SW480 (cell line): ENCODE measurements at regions not wholly inside any gene's neighbourhood (a gene's known extent, or its start where the extent isn't known, plus 50 kb on each side); places are given as distances from the start of the nearest gene placed in this dataset.

Source experiments
- DNase-seq: peaks from one replicate; pipeline ENCODE4 v3.0.0-alpha.2; 2016; ENCODE audit warnings: low spot score

- no peak for DNase-seq
Observed at GRCh38 chr13:59494151-59494550, 669.6 kb downstream of the DIAPH3 start.

GRCh38 chr13:59494560-59494970 lies 669.2 kb downstream of the DIAPH3 start:
- DNase-seq, result no peak

GRCh38 chr13:59495299-59495698 lies 668.4 kb downstream of the DIAPH3 start:
- DNase-seq, result no peak

- no peak for DNase-seq
Observed at GRCh38 chr13:59495936-59496512, 667.7 kb downstream of the DIAPH3 start.

- no peak for DNase-seq
Observed at GRCh38 chr13:59497621-59498247, 666.0 kb downstream of the DIAPH3 start.

- DNase-seq, result no peak
Observed at GRCh38 chr13:59501004-59501403, 662.7 kb downstream of the DIAPH3 start.

GRCh38 chr13:59504407-59504806 lies 659.3 kb downstream of the DIAPH3 start:
- DNase-seq, result no peak

GRCh38 chr13:59510386-59510785 lies 653.3 kb downstream of the DIAPH3 start:
- no peak for DNase-seq

- no peak for DNase-seq
Observed at GRCh38 chr13:59513686-59514085, 650.0 kb downstream of the DIAPH3 start.

GRCh38 chr13:59514316-59514715 lies 649.4 kb downstream of the DIAPH3 start:
- no peak for DNase-seq

GRCh38 chr13:59519819-59520218 lies 643.9 kb downstream of the DIAPH3 start:
- no peak for DNase-seq

GRCh38 chr13:59521549-59521948 lies 642.2 kb downstream of the DIAPH3 start:
- DNase-seq, result no peak

GRCh38 chr13:59522652-59523051 lies 641.1 kb downstream of the DIAPH3 start:
- no peak for DNase-seq

- DNase-seq, result no peak
Observed at GRCh38 chr13:59527500-59527899, 636.2 kb downstream of the DIAPH3 start.

- no peak for DNase-seq
Observed at GRCh38 chr13:59531571-59532091, 632.1 kb downstream of the DIAPH3 start.

GRCh38 chr13:59532405-59532804 lies 631.3 kb downstream of the DIAPH3 start:
- no peak for DNase-seq

- DNase-seq, result no peak
Observed at GRCh38 chr13:59533561-59534555, 629.9 kb downstream of the DIAPH3 start.

GRCh38 chr13:59534806-59535205 lies 628.9 kb downstream of the DIAPH3 start:
- DNase-seq, result no peak

GRCh38 chr13:59537500-59537899 lies 626.2 kb downstream of the DIAPH3 start:
- DNase-seq, result no peak

- no peak for DNase-seq
Observed at GRCh38 chr13:59538512-59538911, 625.2 kb downstream of the DIAPH3 start.

- no peak for DNase-seq
Observed at GRCh38 chr13:59542303-59542702, 621.4 kb downstream of the DIAPH3 start.

- no peak for DNase-seq
Observed at GRCh38 chr13:59543418-59543817, 620.3 kb downstream of the DIAPH3 start.

GRCh38 chr13:59545007-59545406 lies 618.7 kb downstream of the DIAPH3 start:
- no peak for DNase-seq
